Glomerular visceral epithelial cell (primary cell): ENCODE measurements at regions not wholly inside any gene's neighbourhood (a gene's known extent, or its start where the extent isn't known, plus 50 kb on each side); places are given as distances from the start of the nearest gene placed in this dataset.

Experiments used
- DNase-seq: peaks from one replicate; pipeline ENCODE4 v3.0.0-alpha.2; 2016; ENCODE audit errors: extremely low spot score

- no peak for DNase-seq
Measured at GRCh38 chr4:100285121-100285520, 94.9 kb upstream of the DDIT4L start.

- DNase-seq, result no peak
Measured at GRCh38 chr4:100284129-100284880, 94.0 kb upstream of the DDIT4L start.

- no peak for DNase-seq
Measured at GRCh38 chr4:100280807-100281206, 90.5 kb upstream of the DDIT4L start.

GRCh38 chr4:100278567-100278966, 88.3 kb upstream of the DDIT4L start:
- DNase-seq, result no peak

GRCh38 chr4:100269446-100269845, 79.2 kb upstream of the DDIT4L start:
- no peak for DNase-seq

GRCh38 chr4:100268789-100269188, 78.5 kb upstream of the DDIT4L start:
- DNase-seq, result no peak

- no peak for DNase-seq
Measured at GRCh38 chr4:100261346-100261745, 71.1 kb upstream of the DDIT4L start.

GRCh38 chr4:100258675-100259074, 68.4 kb upstream of the DDIT4L start:
- no peak for DNase-seq

GRCh38 chr4:100257567-100257966, 67.3 kb upstream of the DDIT4L start:
- peak; percentile 7 for DNase-seq

- no peak for DNase-seq
Measured at GRCh38 chr4:100254237-100254636, 64.0 kb upstream of the DDIT4L start.

GRCh38 chr4:100248476-100248875, 58.2 kb upstream of the DDIT4L start:
- DNase-seq, result no peak

GRCh38 chr4:100246697-100247096, 56.4 kb upstream of the DDIT4L start:
- DNase-seq, result no peak

GRCh38 chr4:100244347-100244746, 54.1 kb upstream of the DDIT4L start:
- no peak for DNase-seq
